PC-9 (cell line): ENCODE measurements at regions not wholly inside any gene's neighbourhood (a gene's known extent, or its start where the extent isn't known, plus 50 kb on each side); places are given as distances from the start of the nearest gene placed in this dataset.

Experiments
- EZH2 ChIP-seq: fragments of 200-600 bp; sonication (generic); IDR thresholded peaks from 2 replicates; pipeline ENCODE4 v1.8.0; 2017; ENCODE audit warnings: antibody characterized with exemption, low read depth
- TF ChIP-seq, protein P1 (sequence below): fragments of 200-600 bp; sonication (generic); conservative IDR thresholded peaks from 2 replicates; pipeline ENCODE4 v1.6.1; 2017; ENCODE audit warnings: mixed run types, antibody characterized with exemption, mild to moderate bottlenecking, moderate library complexity

DNA sequence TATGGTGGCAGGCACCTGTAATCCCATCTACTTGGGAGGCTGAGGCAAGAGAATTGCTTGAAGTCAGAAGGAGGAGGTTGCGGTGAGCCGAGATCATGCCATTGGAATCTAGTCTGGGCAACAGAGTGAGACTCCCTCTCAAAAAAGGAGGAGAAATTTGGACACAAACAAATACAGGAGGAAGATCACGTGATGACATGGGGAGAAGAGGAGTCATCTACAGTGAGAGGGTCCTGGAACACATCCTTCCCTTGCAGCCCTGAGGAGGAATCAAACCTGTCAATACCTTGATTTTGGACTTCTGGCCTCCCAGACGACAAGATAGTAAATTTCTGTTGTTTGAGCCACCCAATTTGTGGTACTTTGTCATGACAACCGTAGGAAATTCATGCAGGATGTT is 671.9 kb upstream of the EEF2KMT start:
- TF ChIP-seq, protein P1, sequence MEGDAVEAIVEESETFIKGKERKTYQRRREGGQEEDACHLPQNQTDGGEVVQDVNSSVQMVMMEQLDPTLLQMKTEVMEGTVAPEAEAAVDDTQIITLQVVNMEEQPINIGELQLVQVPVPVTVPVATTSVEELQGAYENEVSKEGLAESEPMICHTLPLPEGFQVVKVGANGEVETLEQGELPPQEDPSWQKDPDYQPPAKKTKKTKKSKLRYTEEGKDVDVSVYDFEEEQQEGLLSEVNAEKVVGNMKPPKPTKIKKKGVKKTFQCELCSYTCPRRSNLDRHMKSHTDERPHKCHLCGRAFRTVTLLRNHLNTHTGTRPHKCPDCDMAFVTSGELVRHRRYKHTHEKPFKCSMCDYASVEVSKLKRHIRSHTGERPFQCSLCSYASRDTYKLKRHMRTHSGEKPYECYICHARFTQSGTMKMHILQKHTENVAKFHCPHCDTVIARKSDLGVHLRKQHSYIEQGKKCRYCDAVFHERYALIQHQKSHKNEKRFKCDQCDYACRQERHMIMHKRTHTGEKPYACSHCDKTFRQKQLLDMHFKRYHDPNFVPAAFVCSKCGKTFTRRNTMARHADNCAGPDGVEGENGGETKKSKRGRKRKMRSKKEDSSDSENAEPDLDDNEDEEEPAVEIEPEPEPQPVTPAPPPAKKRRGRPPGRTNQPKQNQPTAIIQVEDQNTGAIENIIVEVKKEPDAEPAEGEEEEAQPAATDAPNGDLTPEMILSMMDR = no peak
- no peak for TF ChIP-seq EZH2
